NCI-H446 (cell line): ENCODE measurements at regions not wholly inside any gene's neighbourhood (a gene's known extent, or its start where the extent isn't known, plus 50 kb on each side); places are given as distances from the start of the nearest gene placed in this dataset.
"Not testable (repeated sequence)": the region's sequence is repeated elsewhere in the genome, so short reads cannot be mapped to it uniquely, and the experiment has no call there.

Source experiments
- DNase-seq, 2 experiments: peaks; one replicate each; lab custom pipeline; 2025; lab: John Stamatoyannopoulos, UW

- no peak for DNase-seq
Measured at GRCh38 chr5:153237671-153238332, 252.7 kb upstream of the GRIA1 start.

- DNase-seq = no peak
Measured at GRCh38 chr5:153257381-153257780, 233.1 kb upstream of the GRIA1 start.

- DNase-seq = no peak
Measured at GRCh38 chr5:153258469-153258868, 232.0 kb upstream of the GRIA1 start.

GRCh38 chr5:153267506-153267905 lies 223.0 kb upstream of the GRIA1 start:
- no peak for DNase-seq

- DNase-seq = no peak
Measured at GRCh38 chr5:153275695-153276094, 214.8 kb upstream of the GRIA1 start.

- no peak for DNase-seq
Measured at GRCh38 chr5:153276151-153276550, 214.3 kb upstream of the GRIA1 start.

GRCh38 chr5:153296251-153296844 lies 194.1 kb upstream of the GRIA1 start:
- not testable (repeated sequence) for DNase-seq

GRCh38 chr5:153299891-153300290 lies 190.6 kb upstream of the GRIA1 start:
- no peak for DNase-seq

GRCh38 chr5:153308282-153308681 lies 182.2 kb upstream of the GRIA1 start:
- no peak for DNase-seq

- no peak for DNase-seq
Measured at GRCh38 chr5:153318556-153318955, 171.9 kb upstream of the GRIA1 start.

- no peak for DNase-seq
Measured at GRCh38 chr5:153321478-153321877, 169.0 kb upstream of the GRIA1 start.

- no peak for DNase-seq
Measured at GRCh38 chr5:153340139-153340538, 150.3 kb upstream of the GRIA1 start.

- DNase-seq = no peak
Measured at GRCh38 chr5:153340738-153341137, 149.7 kb upstream of the GRIA1 start.

GRCh38 chr5:153342487-153342886 lies 148.0 kb upstream of the GRIA1 start:
- DNase-seq = no peak

GRCh38 chr5:153347611-153348010 lies 142.9 kb upstream of the GRIA1 start:
- no peak for DNase-seq

- DNase-seq = no peak
Measured at GRCh38 chr5:153350175-153350883, 140.1 kb upstream of the GRIA1 start.

GRCh38 chr5:153352685-153353219 lies 137.7 kb upstream of the GRIA1 start:
- no peak for DNase-seq

- no peak for DNase-seq
Measured at GRCh38 chr5:153357493-153358112, 132.9 kb upstream of the GRIA1 start.

- DNase-seq = no peak
Measured at GRCh38 chr5:153358315-153358976, 132.0 kb upstream of the GRIA1 start.

- no peak for DNase-seq
Measured at GRCh38 chr5:153360860-153361259, 129.6 kb upstream of the GRIA1 start.

GRCh38 chr5:153361735-153362409 lies 128.6 kb upstream of the GRIA1 start:
- DNase-seq = no peak

GRCh38 chr5:153365547-153365946 lies 124.9 kb upstream of the GRIA1 start:
- no peak for DNase-seq
